ENCODE measurements at regions not wholly inside any gene's neighbourhood (a gene's known extent, or its start where the extent isn't known, plus 50 kb on each side); places are given as distances from the start of the nearest gene placed in this dataset.

GRCh38 chr1:42044346-42044745 lies 108.9 kb upstream of the GUCA2B start:
- H3K4me3 ChIP-seq (ENCODE audit: low read depth, low read length), result no peak overlapping the region
- no peak for TF ChIP-seq CTCF (IDR thresholded peaks at IDR 0.05; ENCODE audit: low read depth, low read length, missing control alignments)
- in situ Hi-C loops (cut with HindIII; ENCODE audit: low sequenced_read_pairs), result no loop called here
- no peak for DNase-seq (ENCODE audit: low read depth)

- no peak for TF ChIP-seq CTCF (IDR thresholded peaks at IDR 0.05; ENCODE audit: low read depth, low read length, missing control alignments)
- in situ Hi-C loops (cut with HindIII; ENCODE audit: low sequenced_read_pairs), result no loop called here
- no peak overlapping the region for H3K4me3 ChIP-seq (ENCODE audit: low read depth, low read length)
- DNase-seq (ENCODE audit: low read depth), result no peak
Observed at GRCh38 chr1:42043811-42044210, 109.4 kb upstream of the GUCA2B start.

- in situ Hi-C loops (cut with HindIII; ENCODE audit: low sequenced_read_pairs), result no loop called here
- no peak for TF ChIP-seq CTCF (IDR thresholded peaks at IDR 0.05; ENCODE audit: low read depth, low read length, missing control alignments)
Observed at GRCh38 chr1:42043182-42043581, 110.0 kb upstream of the GUCA2B start.

GRCh38 chr1:42041031-42041430 lies 112.2 kb upstream of the GUCA2B start:
- no peak for TF ChIP-seq CTCF (IDR thresholded peaks at IDR 0.05; ENCODE audit: low read depth, low read length, missing control alignments)
- in situ Hi-C loops (cut with HindIII; ENCODE audit: low sequenced_read_pairs), result no loop called here
- DNase-seq (ENCODE audit: low read depth), result no peak
- H3K4me3 ChIP-seq (ENCODE audit: low read depth, low read length), result no peak overlapping the region

More at GRCh38 chr1:42043182-42043581, 110.0 kb upstream of the GUCA2B start:
- DNase-seq (ENCODE audit: low read depth), result no peak
- H3K4me3 ChIP-seq (ENCODE audit: low read depth, low read length), result no peak overlapping the region

- DNase-seq (ENCODE audit: low read depth), result no peak
- in situ Hi-C loops (cut with HindIII; ENCODE audit: low sequenced_read_pairs), result no loop called here
- TF ChIP-seq CTCF (IDR thresholded peaks at IDR 0.05; ENCODE audit: low read depth, low read length, missing control alignments), result no peak
- no peak overlapping the region for H3K4me3 ChIP-seq (ENCODE audit: low read depth, low read length)
Observed at GRCh38 chr1:42040159-42040558, 113.1 kb upstream of the GUCA2B start.

GRCh38 chr1:42038261-42038660 lies 114.9 kb upstream of the GUCA2B start:
- no peak overlapping the region for H3K4me3 ChIP-seq (ENCODE audit: low read depth, low read length)
- TF ChIP-seq CTCF (IDR thresholded peaks at IDR 0.05; ENCODE audit: low read depth, low read length, missing control alignments), result no peak
- in situ Hi-C loops (cut with HindIII; ENCODE audit: low sequenced_read_pairs), result no loop called here
- no peak for DNase-seq (ENCODE audit: low read depth)

- in situ Hi-C loops (cut with HindIII; ENCODE audit: low sequenced_read_pairs), result no loop called here
- no peak for TF ChIP-seq CTCF (IDR thresholded peaks at IDR 0.05; ENCODE audit: low read depth, low read length, missing control alignments)
- H3K4me3 ChIP-seq (ENCODE audit: low read depth, low read length), result no peak overlapping the region
- no peak for DNase-seq (ENCODE audit: low read depth)
Observed at GRCh38 chr1:42037586-42037985, 115.6 kb upstream of the GUCA2B start.
